ENCODE measurements at regions not wholly inside any gene's neighbourhood (a gene's known extent, or its start where the extent isn't known, plus 50 kb on each side); places are given as distances from the start of the nearest gene placed in this dataset.
"Not testable (repeated sequence)": the region's sequence is repeated elsewhere in the genome, so short reads cannot be mapped to it uniquely, and the experiment has no call there.

DNA sequence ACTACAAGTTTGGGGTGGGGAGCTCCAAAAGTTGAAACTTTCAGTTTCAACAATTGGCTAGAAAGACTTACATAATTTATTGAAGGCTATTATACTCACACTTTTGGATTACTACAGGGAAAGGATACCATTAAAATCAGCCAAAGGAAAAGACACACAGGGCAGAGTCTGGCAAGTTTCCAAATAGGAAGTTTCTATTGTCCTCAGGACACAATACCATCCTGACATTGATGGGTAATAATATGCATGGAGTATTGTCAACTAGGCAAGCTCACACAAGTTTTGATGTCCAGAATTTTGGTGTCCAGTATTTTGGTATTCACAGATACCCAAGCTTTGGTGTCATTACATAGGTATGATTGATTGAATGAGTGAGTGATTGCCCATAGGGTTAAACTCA is 872.6 kb upstream of the SORCS1 start:
- no peak for DNase-seq

GRCh38 chr10:108036265-108036664 is 871.8 kb upstream of the SORCS1 start:
- DNase-seq = no peak

- no peak for DNase-seq
Measured at GRCh38 chr10:108034829-108035228, 870.3 kb upstream of the SORCS1 start.

DNA sequence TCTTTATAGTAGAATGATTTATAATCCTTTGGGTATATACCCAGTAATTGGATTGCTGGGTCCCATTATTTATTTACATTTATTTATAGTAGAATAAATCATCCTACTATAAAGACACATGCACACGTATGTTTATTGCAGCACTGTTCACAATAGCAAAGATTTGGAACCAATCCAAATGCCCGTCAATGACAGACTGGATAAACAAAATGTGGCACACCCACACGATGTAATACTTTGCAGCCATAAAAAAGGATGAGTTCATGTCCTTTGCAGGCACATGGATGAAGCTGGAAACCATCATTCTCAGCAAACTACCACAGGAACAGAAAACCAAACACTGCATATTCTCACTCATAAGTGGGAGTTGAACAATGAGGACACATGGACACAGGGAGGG is 869.0 kb upstream of the SORCS1 start:
- DNase-seq = not testable (repeated sequence)

GRCh38 chr10:108031505-108031904 is 867.0 kb upstream of the SORCS1 start:
- DNase-seq = no peak

GRCh38 chr10:108014902-108015177 is 850.3 kb upstream of the SORCS1 start:
- no peak for DNase-seq

DNA sequence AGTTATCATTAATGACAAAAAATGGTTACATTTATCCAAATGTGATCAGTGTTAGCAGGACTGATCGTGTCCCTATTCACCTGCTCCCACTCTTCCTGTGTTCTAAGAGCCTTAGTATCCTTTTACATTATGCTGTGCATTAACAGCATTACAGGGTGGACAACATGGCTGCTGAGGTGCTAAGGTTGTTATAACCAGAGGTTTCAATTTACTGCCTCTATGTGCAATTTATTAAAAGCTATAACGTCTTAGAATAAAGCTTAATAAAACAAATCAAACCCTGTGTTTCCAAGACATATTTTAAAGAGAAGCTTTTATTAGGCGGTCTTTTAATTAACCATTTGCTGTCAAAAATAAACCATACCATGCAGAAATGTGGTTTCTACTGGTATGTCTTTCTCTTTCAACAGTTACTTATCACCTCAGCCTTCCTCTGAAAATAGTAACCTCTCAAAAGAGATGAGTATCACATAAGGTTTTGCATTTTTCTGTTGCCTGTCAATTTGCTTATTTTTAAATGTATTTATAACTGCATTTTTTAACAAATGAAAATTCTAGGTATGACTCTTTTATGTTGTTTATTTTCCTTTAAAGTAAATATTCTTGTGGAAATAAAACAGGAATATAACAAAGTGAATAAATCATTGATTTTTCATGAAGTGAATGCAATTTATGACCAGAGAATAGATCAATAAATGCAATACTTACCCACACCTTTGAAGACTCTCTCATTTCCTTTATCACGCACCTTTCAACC is 849.8 kb upstream of the SORCS1 start:
- DNase-seq = no peak

GRCh38 chr10:108005627-108006026 is 841.1 kb upstream of the SORCS1 start:
- no peak for DNase-seq

DNA sequence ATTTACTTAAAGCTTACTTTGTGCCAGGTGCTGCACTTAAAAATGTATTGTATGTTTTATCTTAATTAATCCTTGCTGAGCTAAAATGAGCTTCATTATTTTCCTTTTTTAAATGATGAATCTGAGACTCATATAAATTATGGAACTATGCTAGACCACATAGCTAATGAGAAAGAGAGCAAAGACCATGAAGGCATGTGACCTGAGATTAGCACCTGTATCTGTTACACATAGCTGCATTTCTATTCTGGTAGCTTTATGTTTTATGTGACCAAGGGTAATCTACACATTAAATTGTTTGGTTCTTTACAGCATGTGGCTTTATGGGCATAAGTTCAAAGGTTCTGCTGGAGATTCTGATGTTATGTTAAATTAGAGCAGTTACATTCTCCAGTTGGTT is 839.1 kb upstream of the SORCS1 start:
- no peak for DNase-seq

GRCh38 chr10:108003061-108003460 is 838.6 kb upstream of the SORCS1 start:
- DNase-seq = no peak

DNA sequence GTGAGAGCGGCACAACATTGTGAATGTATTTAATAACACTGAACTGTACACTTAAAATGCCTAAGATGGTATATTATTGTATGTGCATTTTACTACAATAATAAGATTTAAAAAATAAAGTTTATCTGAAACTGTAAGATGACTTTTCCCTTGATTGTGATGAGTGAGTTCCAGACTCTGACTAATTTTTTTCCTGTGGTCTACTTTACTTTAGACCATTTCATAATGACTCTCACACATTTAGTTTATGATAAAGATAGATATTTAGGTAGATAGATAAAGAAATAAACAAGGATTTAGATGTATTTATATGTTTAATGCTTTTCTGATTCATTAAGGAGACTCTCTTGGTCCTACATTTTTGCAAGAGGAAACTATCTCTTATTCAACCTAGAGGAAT is 835.9 kb upstream of the SORCS1 start:
- no peak for DNase-seq

DNA sequence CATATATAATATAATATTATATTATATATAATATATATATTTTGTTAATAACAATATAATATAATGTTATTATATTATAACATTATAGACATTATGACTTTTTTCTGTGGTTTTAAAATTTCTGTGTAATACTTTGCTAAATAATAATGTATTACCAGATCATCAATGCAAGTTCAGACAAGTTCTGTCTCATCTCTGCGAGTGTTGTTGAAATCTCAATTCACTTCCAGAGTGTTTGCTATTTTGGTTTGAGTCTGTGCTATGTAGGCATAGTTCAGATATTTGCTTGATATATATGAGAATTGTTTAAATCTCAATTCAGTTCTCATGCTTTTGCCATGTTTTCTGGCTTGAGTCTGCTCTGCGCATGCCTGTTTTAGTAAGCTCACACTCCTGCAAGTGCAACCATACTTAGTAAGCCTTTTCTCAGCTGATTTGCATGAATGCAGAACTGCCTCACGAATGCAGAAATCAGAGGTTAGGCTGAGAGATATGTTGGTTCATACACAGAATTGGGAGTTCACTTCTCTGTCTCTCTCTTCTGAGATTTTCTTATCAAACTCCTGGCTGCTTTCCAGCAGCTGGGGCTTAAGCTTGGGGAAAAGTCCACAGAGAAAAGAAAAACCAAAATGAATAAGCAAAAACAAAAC is 830.2 kb upstream of the SORCS1 start:
- DNase-seq = no peak

GRCh38 chr10:107986571-107986970 is 822.1 kb upstream of the SORCS1 start:
- no peak for DNase-seq

- no peak for DNase-seq
Measured at GRCh38 chr10:107984581-107984980, 820.1 kb upstream of the SORCS1 start.

DNA sequence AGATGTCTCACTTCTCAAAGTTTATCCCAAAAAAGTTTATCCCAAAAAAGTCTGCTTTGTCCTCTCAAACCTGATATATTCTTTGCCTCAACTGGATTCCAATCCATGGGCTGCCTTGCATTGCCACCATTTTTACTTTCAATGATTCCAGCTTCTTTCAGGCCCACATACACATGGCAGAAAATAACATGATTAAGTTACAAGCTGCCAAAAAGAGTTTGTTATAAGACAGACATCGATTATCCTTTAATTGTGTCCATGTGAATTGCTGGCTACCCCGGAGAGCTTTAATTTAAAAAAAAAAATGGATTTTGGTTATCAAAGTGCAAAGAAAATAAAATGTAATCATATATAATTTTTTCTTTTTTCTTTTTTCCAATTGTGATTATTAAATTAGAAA is 819.6 kb upstream of the SORCS1 start:
- DNase-seq = no peak

DNA sequence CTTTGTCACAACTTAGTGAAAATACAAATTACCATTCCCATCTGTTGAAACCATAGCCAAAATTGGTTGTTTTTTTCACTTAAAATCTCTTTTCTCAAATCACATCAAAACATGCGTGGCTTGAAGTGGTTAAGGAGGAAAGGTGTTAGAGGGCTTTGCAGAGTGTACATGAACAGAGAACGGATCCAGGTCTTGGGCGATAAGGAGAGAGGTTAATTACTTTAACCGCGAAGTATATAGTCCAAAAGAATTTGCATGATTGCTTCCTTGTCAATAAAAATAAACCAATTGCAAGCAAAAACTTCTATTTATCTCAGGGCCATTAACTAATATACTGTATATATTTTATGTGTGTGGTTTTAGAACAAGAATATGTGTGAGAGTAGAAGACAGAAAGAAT is 813.9 kb upstream of the SORCS1 start:
- no peak for DNase-seq

GRCh38 chr10:107971973-107972372 is 807.5 kb upstream of the SORCS1 start:
- DNase-seq = no peak

DNA sequence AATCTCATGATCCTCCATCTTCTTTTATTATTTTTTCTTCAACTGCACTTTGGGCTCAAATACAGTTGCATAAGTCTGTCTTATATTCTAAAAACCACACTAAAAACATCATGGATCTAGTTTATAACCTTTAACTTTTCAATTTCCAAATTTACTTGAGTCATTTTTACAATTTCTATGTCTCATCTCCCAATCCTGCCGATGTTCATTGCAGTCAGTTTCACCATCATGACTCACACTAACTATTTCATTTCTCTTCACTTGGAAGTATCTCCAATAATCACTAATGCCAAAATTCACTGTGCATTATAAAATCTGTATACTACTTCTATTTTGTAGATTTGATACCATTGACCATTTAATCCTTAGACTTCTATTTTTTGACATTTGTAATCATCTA is 806.9 kb upstream of the SORCS1 start:
- no peak for DNase-seq

- DNase-seq = no peak
Measured at GRCh38 chr10:107970512-107970911, 806.0 kb upstream of the SORCS1 start.

- DNase-seq = no peak
Measured at GRCh38 chr10:107969936-107970335, 805.4 kb upstream of the SORCS1 start.

DNA sequence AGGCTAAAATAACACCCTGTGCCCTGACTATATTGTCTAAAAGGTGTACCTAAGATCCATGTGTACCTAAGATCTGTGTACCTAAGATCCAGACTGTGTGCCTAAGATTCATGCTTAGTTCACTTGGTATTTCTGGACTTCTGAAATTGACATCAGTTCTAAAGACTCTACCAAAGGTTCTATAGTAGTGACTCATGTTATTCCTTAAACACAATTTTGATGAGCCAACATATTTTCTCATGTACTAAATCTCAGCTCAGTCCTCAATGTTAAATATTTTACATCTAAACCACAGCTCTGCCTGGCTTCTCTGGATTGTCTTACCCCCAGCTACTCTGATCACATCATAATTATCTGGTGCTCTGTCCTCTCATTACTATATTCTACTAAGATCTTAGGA is 802.3 kb upstream of the SORCS1 start:
- no peak for DNase-seq

DNA sequence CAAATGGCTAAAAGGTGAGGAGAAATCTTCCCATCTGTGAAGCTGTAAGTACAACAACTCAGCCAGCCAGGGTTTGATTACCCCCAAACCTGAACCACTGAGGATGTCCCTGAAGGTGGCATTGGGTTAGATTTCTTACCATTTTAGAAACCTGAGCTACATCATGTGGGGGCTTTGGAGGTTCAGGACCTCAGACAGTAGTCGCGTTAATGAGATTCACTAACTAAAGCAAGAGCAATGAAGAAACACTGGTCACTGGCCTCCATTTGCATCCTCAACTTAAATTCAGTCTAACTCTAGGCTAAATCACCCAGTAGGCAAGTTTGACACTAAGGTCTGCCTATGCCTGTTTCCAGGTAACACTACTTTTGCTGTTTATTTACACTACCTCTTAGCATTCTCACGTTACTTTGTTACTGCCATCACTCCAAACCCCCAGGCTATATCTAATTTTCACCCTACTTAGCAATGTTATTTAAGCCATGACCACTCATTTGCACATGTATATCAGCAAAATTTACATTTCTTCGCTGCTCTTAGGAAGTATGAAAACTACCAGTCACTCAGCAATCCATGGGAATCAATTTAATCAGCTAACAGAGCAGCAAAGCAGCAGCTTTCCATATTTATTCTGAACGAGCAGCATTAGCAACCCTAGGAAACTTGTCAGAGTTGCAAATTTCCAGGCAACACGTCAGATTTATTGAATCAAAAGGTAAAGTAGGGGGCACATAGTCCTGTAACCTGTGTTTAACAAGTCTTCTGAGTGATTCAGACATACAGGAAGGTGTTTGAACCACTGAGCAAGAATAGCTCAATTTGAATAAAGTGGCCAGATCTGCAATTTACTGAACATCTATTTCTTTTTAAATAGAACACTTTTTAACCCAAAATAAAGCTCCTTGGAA is 788.4 kb upstream of the SORCS1 start:
- no peak for DNase-seq

GRCh38 chr10:107950411-107951062 is 786.0 kb upstream of the SORCS1 start:
- not testable (repeated sequence) for DNase-seq

All from femur (tissue), 1 donor.